ENCODE measurements at regions not wholly inside any gene's neighbourhood (a gene's known extent, or its start where the extent isn't known, plus 50 kb on each side); places are given as distances from the start of the nearest gene placed in this dataset.
"Not testable (repeated sequence)": the region's sequence is repeated elsewhere in the genome, so short reads cannot be mapped to it uniquely, and the experiment has no call there.

DNA sequence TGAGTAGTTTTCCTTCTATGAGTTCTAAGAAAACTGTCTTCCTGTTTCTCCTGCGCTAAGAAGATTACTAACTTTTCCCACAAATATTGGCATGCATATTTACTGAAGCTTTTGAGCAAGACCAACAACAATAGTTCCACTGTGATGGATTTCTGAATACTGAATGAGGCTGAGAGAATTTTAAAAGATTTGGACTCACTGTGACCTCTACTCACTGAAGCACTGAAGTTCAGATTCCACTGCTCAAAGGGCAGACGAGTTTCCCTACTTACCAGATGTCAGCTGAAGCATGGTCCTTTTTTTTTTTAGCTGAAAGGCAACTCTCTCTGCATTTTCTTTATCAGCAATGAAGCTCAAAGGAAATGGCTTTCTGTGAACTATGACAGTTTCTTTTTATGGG is 718.5 kb downstream of the RFPL4B start:
- DNase-seq = no peak

GRCh38 chr6:113067612-113068275 is 720.6 kb downstream of the RFPL4B start:
- no peak for DNase-seq

GRCh38 chr6:113068570-113068969 is 721.4 kb downstream of the RFPL4B start:
- no peak for DNase-seq

DNA sequence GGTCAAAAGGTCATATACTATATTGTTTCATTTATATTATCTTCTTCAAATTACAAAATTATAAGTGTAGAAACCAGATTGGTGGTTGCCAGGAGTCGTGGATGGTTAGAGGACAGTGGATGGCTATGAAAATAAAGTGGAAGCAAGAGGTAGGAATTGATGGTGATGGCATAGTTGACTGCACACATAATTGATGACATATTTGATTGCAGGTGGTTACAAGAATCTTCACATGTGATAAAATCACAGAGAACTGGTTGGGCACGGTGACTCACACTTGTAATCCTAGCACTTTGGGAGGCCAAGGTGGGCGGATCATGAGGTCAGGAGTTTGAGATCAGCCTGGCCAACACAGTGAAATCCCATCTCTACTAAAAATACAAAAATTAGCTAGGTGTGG is 723.6 kb downstream of the RFPL4B start:
- DNase-seq = not testable (repeated sequence)

DNA sequence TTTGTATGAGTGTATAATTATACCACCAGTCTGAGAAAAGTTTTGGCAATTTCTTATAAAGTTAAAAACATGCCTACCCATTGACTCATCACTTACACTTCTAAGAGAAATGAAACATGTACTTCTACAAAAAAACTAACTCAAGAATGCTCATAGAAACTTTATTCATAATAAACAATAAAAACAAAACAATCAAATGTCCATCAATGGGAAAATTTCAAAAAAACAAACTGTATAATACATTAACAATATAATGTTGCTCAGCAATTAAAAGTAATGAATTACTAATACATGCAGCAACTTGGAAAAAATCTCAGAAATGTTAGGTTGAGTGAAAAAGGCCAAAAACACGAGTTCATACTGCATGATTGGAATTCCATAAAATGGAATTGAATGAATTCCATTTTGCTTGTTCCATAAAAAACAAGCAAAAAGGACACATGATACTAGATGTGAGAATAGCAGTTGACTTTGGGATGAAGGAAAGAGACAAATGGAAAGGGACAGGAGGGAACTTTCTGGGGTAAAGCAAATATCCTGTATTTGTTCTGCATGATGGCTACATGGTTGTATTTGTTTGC is 726.6 kb downstream of the RFPL4B start:
- DNase-seq = no peak

GRCh38 chr6:113076116-113076515 is 729.0 kb downstream of the RFPL4B start:
- DNase-seq = no peak

GRCh38 chr6:113076816-113077215 is 729.7 kb downstream of the RFPL4B start:
- DNase-seq = no peak

DNA sequence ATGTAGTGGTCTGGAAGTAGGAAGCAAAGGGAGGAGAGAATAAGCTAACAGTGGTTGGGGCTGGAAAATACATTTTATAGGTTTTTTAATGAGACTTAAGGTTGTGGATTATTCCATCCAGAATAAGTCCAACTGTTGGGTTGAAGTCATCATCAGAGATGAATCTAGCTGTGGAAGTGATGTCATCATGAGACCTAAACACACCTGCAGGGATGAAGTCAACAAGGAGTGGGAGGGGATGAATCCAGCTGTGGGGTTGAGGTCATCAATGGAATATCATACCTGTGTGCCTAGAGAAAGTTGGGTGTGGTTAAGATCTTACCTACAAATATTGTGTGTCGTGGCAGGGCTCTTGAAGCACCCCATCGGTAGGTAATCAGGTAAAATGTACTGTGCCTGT is 730.7 kb downstream of the RFPL4B start:
- no peak for DNase-seq

GRCh38 chr6:113078791-113079190 is 731.7 kb downstream of the RFPL4B start:
- no peak for DNase-seq

GRCh38 chr6:113082745-113083144 is 735.6 kb downstream of the RFPL4B start:
- DNase-seq = no peak

GRCh38 chr6:113083947-113084346 is 736.8 kb downstream of the RFPL4B start:
- DNase-seq = no peak

GRCh38 chr6:113089056-113089455 is 741.9 kb downstream of the RFPL4B start:
- DNase-seq = no peak

DNA sequence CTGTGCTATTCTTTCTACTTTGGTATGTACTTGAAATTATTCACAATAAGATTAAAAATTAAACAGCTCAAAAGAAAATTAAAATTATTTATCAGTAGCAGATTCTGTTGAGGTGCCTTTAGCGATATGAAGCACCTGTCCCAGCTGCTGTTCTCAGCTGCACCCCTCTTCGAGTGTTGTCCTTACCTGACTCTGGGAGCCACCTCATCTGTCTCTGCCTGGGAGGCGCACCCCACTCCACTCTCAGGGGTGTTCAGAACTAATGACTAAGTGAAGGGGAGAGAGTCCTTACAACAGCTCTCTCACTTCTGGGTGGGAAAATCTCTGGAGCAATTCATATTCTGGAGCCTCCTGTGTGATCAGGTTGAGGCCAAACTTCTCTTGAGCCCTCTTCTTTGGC is 745.7 kb downstream of the RFPL4B start:
- DNase-seq = no peak

DNA sequence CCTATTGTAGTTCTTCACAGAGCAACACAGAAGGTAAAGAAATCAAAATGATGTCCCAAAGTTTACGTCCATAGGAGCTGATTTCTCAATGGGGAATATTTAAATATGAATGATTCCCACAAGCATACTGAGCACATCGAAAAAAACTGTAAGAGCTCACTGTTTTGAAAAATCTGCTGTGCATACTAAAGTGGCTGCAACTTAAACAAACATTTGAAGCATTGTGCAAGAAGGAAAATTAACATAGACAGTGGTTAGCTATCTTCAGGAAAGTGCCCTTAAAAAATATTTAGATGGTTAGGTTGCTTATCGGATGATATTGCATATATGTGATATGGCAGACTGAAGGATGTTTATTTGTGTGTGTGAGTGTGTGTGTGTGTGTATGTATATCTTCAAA is 747.6 kb downstream of the RFPL4B start:
- DNase-seq = no peak

DNA sequence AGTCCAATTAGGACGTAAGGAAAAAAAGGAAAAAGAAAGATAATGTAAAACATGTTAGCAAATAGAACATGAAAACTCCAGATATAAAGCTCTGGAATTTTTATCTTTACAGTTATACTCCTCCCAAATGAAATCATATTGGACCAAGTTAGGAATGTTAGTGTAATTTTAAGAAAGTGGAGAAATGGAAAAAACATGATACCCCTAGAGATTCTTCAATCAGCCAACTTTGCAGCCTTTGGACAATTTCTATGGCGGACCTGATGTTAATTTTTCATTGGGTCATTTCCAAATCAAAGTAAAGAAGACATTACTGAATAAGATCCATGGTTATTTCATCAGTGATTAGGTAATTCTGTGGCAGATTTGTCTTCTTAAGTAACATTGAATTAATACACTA is 748.7 kb downstream of the RFPL4B start:
- DNase-seq = no peak

GRCh38 chr6:113102761-113103160 is 754.4 kb upstream of the MARCKS start:
- no peak for DNase-seq

GRCh38 chr6:113103634-113104361 is 753.3 kb upstream of the MARCKS start:
- DNase-seq = no peak

DNA sequence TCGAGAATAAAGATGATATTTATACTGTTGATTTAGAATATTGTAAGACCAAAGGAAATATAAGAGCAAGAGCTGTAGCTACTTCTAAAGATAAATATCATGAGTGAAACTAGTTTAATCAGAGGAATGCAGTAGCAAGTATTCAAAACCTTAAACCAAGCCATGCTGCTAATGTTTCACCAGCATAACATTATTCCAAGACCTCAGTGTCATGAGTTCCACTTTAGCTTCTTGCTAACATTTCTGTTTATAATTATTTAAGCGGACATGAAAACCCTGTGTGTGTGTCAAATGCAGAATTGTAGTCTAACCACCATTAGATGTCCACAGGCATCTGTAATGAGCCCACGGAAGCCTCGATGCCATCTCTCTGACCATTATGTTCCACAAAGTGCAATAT is 752.6 kb upstream of the MARCKS start:
- no peak for DNase-seq

- DNase-seq = no peak
Observed at GRCh38 chr6:113104951-113105350, 752.2 kb upstream of the MARCKS start.

- DNase-seq = no peak
Observed at GRCh38 chr6:113110211-113110610, 746.9 kb upstream of the MARCKS start.

DNA sequence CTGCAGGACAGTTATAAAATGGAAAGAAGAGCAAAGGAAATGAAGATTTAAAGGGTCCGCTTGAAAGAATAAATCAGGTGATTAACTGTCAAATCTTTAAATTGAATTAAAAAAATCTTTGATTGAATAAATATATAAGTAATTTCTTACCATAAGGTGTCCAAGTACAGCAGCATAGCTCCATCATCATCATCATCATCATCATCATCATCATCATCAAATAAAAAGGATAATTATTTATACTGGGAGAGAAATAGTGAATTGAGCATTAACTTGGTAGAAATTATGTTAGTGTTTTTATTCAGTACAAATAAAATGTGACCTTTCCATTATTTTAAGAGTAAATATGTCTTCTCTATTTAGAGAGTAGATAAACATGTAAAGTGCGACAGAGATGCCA is 745.6 kb upstream of the MARCKS start:
- no peak for DNase-seq

GRCh38 chr6:113112086-113112485 is 745.1 kb upstream of the MARCKS start:
- no peak for DNase-seq

DNA sequence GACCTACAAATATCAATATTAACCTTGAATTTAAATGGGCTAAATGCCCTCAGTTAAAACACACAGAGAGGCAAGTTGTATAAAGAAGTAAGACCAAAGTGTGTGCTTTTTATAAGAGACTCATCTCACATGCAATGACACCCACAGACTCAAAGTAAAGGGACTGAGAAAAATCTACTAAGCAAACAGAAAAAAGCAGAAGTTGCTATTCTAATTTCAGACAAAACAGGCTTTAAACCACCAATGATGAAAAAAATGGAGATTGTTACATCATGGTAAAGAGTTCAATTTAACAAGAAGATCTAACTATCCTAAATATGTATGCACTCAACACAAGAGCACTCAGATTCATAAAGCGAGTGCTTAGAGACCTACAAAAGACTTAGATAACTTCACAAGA is 741.9 kb upstream of the MARCKS start:
- no peak for DNase-seq

DNA sequence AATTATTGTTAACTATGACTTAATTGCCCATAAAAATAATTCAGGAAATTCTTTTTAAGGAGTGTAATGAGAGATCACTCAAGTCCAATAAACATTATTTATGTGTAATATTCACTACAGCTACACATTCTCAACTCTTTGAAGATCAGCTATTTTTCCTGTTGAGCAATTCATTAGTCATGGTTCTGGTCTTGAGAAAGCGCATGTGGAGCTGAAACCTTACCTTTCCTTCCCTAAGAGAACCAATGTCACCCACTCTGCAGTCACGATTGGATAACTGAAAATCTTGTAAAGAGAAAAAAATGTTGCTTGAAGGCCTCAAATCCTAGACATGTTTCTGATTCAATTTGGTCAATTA is 736.9 kb upstream of the MARCKS start:
- no peak for DNase-seq
